GM20000 (cell line): ENCODE measurements at regions not wholly inside any gene's neighbourhood (a gene's known extent, or its start where the extent isn't known, plus 50 kb on each side); places are given as distances from the start of the nearest gene placed in this dataset.

Source experiments
- DNase-seq: peaks from one replicate; pipeline ENCODE4 v3.0.0; 2012; ENCODE audit warnings: low spot score
- CTCF ChIP-seq: IDR thresholded peaks from 2 replicates; pipeline ENCODE4 v1.5.1; 2012; ENCODE audit warnings: mild to moderate bottlenecking, control low read depth; ENCODE audit errors: extremely low read depth, missing control alignments

GRCh38 chr12:92442782-92443181 is 260.0 kb upstream of the PLEKHG7 start:
- TF ChIP-seq CTCF: no peak
- no peak for DNase-seq

- DNase-seq: no peak
- no peak for TF ChIP-seq CTCF
These were observed 262.7 kb upstream of the PLEKHG7 start for GRCh38 chr12:92440072-92440471.

GRCh38 chr12:92439420-92439805 is 263.4 kb upstream of the PLEKHG7 start:
- DNase-seq: no peak
- TF ChIP-seq CTCF: no peak

GRCh38 chr12:92438641-92439419 is 264.0 kb upstream of the PLEKHG7 start:
- TF ChIP-seq CTCF: no peak
- no peak for DNase-seq

- DNase-seq: no peak
- no peak for TF ChIP-seq CTCF
These were observed 265.3 kb upstream of the PLEKHG7 start for GRCh38 chr12:92437452-92437851.

- DNase-seq: no peak
- no peak for TF ChIP-seq CTCF
These were observed 265.9 kb upstream of the PLEKHG7 start for GRCh38 chr12:92436856-92437255.

GRCh38 chr12:92434607-92435025 is 268.2 kb upstream of the PLEKHG7 start:
- DNase-seq: no peak
- TF ChIP-seq CTCF: no peak
